Endothelial cell of umbilical vein (primary cell): ENCODE measurements at regions not wholly inside any gene's neighbourhood (a gene's known extent, or its start where the extent isn't known, plus 50 kb on each side); places are given as distances from the start of the nearest gene placed in this dataset.

Experiments used
- EZH2 ChIP-seq: IDR thresholded peaks from 2 replicates; pipeline ENCODE4 v1.6.1; 2012; ENCODE audit warnings: borderline replicate concordance, low read depth, mild to moderate bottlenecking, moderate library complexity, low read length, inconsistent platforms; ENCODE audit not compliant: severe bottlenecking
- POLR2A ChIP-seq: IDR thresholded peaks from 2 replicates; pipeline ENCODE4 v1.6.1; 2012; ENCODE audit warnings: low read depth, mild to moderate bottlenecking, control low read depth, low read length
- TF ChIP-seq, protein P1 (sequence below), 2 donors: IDR thresholded peaks; 1 replicate in 1 of 2; 2 replicates in 1 of 2; pipeline ENCODE4 v1.5.1; 2011; ENCODE audit warnings: low read length in 2 of 2, mild to moderate bottlenecking in 2 of 2, moderate library complexity in 2 of 2, control low read depth in 1 of 2, inconsistent platforms in 1 of 2, low read depth in 1 of 2; ENCODE audit not compliant: insufficient read depth in 1 of 2; ENCODE audit errors: extremely low read depth in 1 of 2

- TF ChIP-seq, protein P1, sequence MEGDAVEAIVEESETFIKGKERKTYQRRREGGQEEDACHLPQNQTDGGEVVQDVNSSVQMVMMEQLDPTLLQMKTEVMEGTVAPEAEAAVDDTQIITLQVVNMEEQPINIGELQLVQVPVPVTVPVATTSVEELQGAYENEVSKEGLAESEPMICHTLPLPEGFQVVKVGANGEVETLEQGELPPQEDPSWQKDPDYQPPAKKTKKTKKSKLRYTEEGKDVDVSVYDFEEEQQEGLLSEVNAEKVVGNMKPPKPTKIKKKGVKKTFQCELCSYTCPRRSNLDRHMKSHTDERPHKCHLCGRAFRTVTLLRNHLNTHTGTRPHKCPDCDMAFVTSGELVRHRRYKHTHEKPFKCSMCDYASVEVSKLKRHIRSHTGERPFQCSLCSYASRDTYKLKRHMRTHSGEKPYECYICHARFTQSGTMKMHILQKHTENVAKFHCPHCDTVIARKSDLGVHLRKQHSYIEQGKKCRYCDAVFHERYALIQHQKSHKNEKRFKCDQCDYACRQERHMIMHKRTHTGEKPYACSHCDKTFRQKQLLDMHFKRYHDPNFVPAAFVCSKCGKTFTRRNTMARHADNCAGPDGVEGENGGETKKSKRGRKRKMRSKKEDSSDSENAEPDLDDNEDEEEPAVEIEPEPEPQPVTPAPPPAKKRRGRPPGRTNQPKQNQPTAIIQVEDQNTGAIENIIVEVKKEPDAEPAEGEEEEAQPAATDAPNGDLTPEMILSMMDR (IDR thresholded peaks at IDR 0.05; ENCODE audit: extremely low read depth in 1 of 2, insufficient read depth in 1 of 2, low read depth in 1 of 2, low read length in 2 of 2) = no peak
- TF ChIP-seq EZH2 = no peak
- no peak for TF ChIP-seq POLR2A
Observed at GRCh38 chr3:536417-536813, 339.9 kb downstream of the CHL1 start.
